HG02798 (cell line): ENCODE measurements at regions not wholly inside any gene's neighbourhood (a gene's known extent, or its start where the extent isn't known, plus 50 kb on each side); places are given as distances from the start of the nearest gene placed in this dataset.
A peak's percentile ranks its signal among the peaks of the same experiment; 100 is the strongest.

Experiments used
- ATAC-seq: cut with Tn5 transposase; IDR thresholded peaks from one replicate; pipeline ENCODE4 v1.9.1; 2021; ENCODE audit warnings: mild to moderate bottlenecking; ENCODE audit not compliant: unreplicated experiment, poor library complexity

DNA sequence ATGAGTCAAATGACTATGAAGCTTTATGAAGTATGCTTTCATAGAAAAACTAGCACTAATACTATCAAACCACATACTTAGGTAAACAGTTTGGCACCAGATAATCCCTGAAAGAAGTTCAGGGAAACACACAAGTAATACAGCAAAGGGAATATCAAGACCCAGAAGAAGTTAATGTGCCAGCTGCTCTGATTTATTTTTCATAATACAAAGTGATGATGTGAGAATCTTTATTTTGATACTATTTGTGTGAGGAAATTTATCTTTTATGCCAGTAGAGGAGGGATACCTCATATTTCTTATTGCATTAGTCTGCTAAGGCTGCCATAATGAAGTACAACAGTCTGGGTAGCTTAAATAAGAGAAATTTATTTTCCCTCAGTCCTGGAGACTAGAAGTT is 67.7 kb upstream of the ANO3 start:
- no peak for ATAC-seq

GRCh38 chr11:26268980-26269660 is 62.8 kb upstream of the ANO3 start:
- no peak for ATAC-seq

- ATAC-seq = no peak
Measured at GRCh38 chr11:26271666-26272065, 60.3 kb upstream of the ANO3 start.

DNA sequence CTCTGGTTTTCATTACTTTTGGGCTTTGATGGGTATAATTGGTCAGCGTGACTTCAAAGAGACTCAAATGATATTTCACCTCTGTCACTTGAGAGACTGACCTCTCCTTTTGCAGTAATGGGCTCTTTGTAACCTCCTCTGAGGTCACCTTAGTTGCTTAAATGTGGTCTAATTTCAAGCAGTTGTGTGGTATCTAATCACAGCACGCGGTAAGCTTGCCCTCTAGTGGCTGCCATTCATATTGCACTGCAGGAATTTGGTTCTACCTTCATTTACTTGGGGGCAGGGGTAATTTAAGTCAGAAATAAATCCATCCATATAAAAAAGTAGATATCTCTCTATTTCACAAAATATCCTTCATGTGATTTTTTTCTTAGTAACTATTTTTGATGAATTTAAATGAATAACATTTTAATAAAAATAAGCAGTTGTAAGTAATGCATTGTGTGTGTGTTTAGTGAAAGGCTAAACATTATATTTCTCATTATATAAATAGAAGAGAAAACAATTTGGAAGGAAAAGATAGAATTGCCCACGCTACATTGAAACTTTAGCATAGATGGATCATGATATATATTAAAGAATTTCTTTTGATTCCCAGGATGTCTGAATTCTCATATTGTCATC is 55.0 kb upstream of the ANO3 start:
- ATAC-seq = peak; percentile 91

GRCh38 chr11:26278354-26278753 is 53.6 kb upstream of the ANO3 start:
- ATAC-seq = no peak
